Liver (tissue), 3 donors: ENCODE measurements at regions not wholly inside any gene's neighbourhood (a gene's known extent, or its start where the extent isn't known, plus 50 kb on each side); places are given as distances from the start of the nearest gene placed in this dataset.

Experiments used
- CTCF ChIP-seq: fragments of 150-350 bp; IDR thresholded peaks from 2 replicates; pipeline ENCODE4 v1.5.1; 2017; ENCODE audit warnings: improper control_type of control experiment, low read depth, low read length; ENCODE audit not compliant: missing input control
- EGR1 ChIP-seq, 2 donors: IDR thresholded peaks; 2 replicates each; pipeline ENCODE4 v1.6.1; 2016 to 2018; ENCODE audit warnings: antibody characterized with exemption in 2 of 2, low read depth in 2 of 2
- FOXA1 ChIP-seq: IDR thresholded peaks from 2 replicates; pipeline ENCODE4 v1.6.1; 2016; ENCODE audit warnings: antibody characterized with exemption
- GABPA ChIP-seq, 2 donors: IDR thresholded peaks in 1 of 2; conservative IDR thresholded peaks in 1 of 2; 2 replicates each; pipeline ENCODE4 v1.6.1; 2016; ENCODE audit warnings: antibody characterized with exemption in 2 of 2, mild to moderate bottlenecking in 1 of 2, moderate library complexity in 1 of 2
- JUND ChIP-seq, 2 donors: IDR thresholded peaks; 2 replicates each; pipeline ENCODE4 v1.6.1; 2016; ENCODE audit warnings: antibody characterized with exemption in 2 of 2
- YY1 ChIP-seq: IDR thresholded peaks from 2 replicates; pipeline ENCODE4 v1.6.1; 2016; ENCODE audit warnings: antibody characterized with exemption, mild to moderate bottlenecking
- donor health status: healthy.
- donor health status: healthy.

GRCh38 chr5:89572696-89573095 lies 689.7 kb upstream of the MEF2C start:
- TF ChIP-seq CTCF (no peak), GABPA (IDR thresholded peaks at IDR 0.05 in 1 of 2, conservative IDR thresholded peaks at IDR 0.05 in 1 of 2) (no peak), EGR1 (IDR thresholded peaks at IDR 0.05; ENCODE audit: low read depth in 2 of 2) (no peak), YY1 (no peak), JUND (IDR thresholded peaks at IDR 0.05) (no peak), FOXA1 (no peak)
